DND-41 (cell line): ENCODE measurements at regions not wholly inside any gene's neighbourhood (a gene's known extent, or its start where the extent isn't known, plus 50 kb on each side); places are given as distances from the start of the nearest gene placed in this dataset.

Source experiments
- CTCF ChIP-seq: IDR thresholded peaks from 2 replicates; pipeline ENCODE4 v1.5.1; 2012; ENCODE audit warnings: borderline replicate concordance, low read length, moderate library complexity, mild to moderate bottlenecking; ENCODE audit not compliant: poor library complexity, severe bottlenecking; ENCODE audit errors: extremely low read depth
- EZH2 ChIP-seq: IDR thresholded peaks from 3 replicates; pipeline ENCODE4 v1.6.1; 2012; ENCODE audit warnings: borderline replicate concordance, low read depth, mild to moderate bottlenecking, moderate library complexity, low read length, inconsistent platforms; ENCODE audit not compliant: severe bottlenecking

GRCh38 chr14:31968107-31968810 is 108.8 kb upstream of the ARHGAP5 start:
- TF ChIP-seq EZH2 = no peak
- TF ChIP-seq CTCF = no peak
